IMR-90 (cell line): ENCODE measurements at regions not wholly inside any gene's neighbourhood (a gene's known extent, or its start where the extent isn't known, plus 50 kb on each side); places are given as distances from the start of the nearest gene placed in this dataset.

ENCODE experiments used
- ATAC-seq: fragments of 200-7000 bp; cut with Tn5 transposase; 2 replicates; pipeline ENCODE4 v1.9.1; 2020; ENCODE audit warnings: low read depth, mild to moderate bottlenecking, moderate library complexity
- BruUV-seq: library from RNA; stranded (reverse); fragments of 400-500 nt; replicated peaks from 2 replicates; lab custom pipeline; 2021; lab: Mats Ljungman, UMichigan
- CTCF ChIA-PET: fragments of 300-600 bp; formaldehyde crosslinking; extraction: SDS; loops from one replicate; lab custom pipeline; 2021; ENCODE audit warnings: antibody characterized with exemption; lab: Yijun Ruan, JAX
- POLR2A ChIA-PET: fragments of 300-600 bp; sonication (Branson Sonifier 250); formaldehyde crosslinking; loops from one replicate; lab custom pipeline; 2022; ENCODE audit warnings: antibody characterized with exemption; ENCODE audit not compliant: unreplicated experiment; lab: Charles Lee
- DNase-seq: peaks from one replicate; pipeline ENCODE4 v3.0.0; 2013
- H2AFZ ChIP-seq: replicated peaks from 2 replicates; pipeline ENCODE3; 2013; ENCODE audit warnings: low read length, mild to moderate bottlenecking; ENCODE audit not compliant: poor library complexity
- H2AK5ac ChIP-seq: 2 replicates; pipeline ENCODE4 v1.6.1; 2013; ENCODE audit warnings: low read depth, low read length, inconsistent platforms
- H2AK9ac ChIP-seq: replicated peaks from 2 replicates; pipeline ENCODE3; 2013; ENCODE audit warnings: mild to moderate bottlenecking, low read depth, low read length, moderate library complexity; ENCODE audit not compliant: poor library complexity
- H2BK120ac ChIP-seq: 2 replicates; pipeline ENCODE4 v1.6.1; 2013; ENCODE audit warnings: low read depth, low read length, inconsistent platforms
- H2BK15ac ChIP-seq: 3 replicates; pipeline ENCODE4 v1.6.1; 2013; ENCODE audit warnings: low read depth, low read length, inconsistent platforms
- H2BK20ac ChIP-seq: 2 replicates; pipeline ENCODE4 v1.6.1; 2013; ENCODE audit warnings: low read depth, mild to moderate bottlenecking, inconsistent platforms, low read length, moderate library complexity
- H2BK5ac ChIP-seq: 2 replicates; pipeline ENCODE4 v1.6.1; 2013; ENCODE audit warnings: mild to moderate bottlenecking, low read depth, low read length, inconsistent platforms; ENCODE audit not compliant: poor library complexity, severe bottlenecking
- H3K14ac ChIP-seq: replicated peaks from 2 replicates; pipeline ENCODE4 v1.6.1; 2013; ENCODE audit warnings: low read depth, low read length, inconsistent platforms
- H3K18ac ChIP-seq: 2 replicates; pipeline ENCODE4 v1.6.1; 2013; ENCODE audit warnings: low read depth, low read length, control low read depth
- H3K23ac ChIP-seq: 2 replicates; pipeline ENCODE4 v1.6.1; 2013; ENCODE audit warnings: low read depth, low read length, inconsistent platforms
- H3K27ac ChIP-seq: 2 replicates; pipeline ENCODE4 v1.5.1; 2013; ENCODE audit warnings: mild to moderate bottlenecking, control low read depth, low read length; ENCODE audit not compliant: insufficient read depth
- H3K27me3 ChIP-seq: 2 replicates; pipeline ENCODE4 v1.6.1; 2013; ENCODE audit warnings: low read length; ENCODE audit not compliant: control insufficient read depth, insufficient read depth
- H3K36me3 ChIP-seq: 2 replicates; pipeline ENCODE4 v1.6.1; 2013; ENCODE audit warnings: low read length, mixed read lengths; ENCODE audit not compliant: control insufficient read depth, insufficient read depth
- H3K4ac ChIP-seq: 2 replicates; pipeline ENCODE4 v1.6.1; 2013; ENCODE audit warnings: low read depth, low read length, inconsistent platforms
- H3K4me1 ChIP-seq: 2 replicates; pipeline ENCODE4 v1.6.1; 2013; ENCODE audit warnings: low read length, mixed read lengths; ENCODE audit not compliant: control insufficient read depth, insufficient read depth
- H3K4me2 ChIP-seq: 2 replicates; pipeline ENCODE4 v1.6.1; 2013; ENCODE audit warnings: low read depth, mild to moderate bottlenecking, control low read depth, low read length, moderate library complexity
- H3K4me3 ChIP-seq: 2 replicates; pipeline ENCODE4 v1.5.1; 2013; ENCODE audit warnings: low read depth, mild to moderate bottlenecking, control low read depth, low read length, moderate library complexity; ENCODE audit not compliant: insufficient read depth
- H3K56ac ChIP-seq: 2 replicates; pipeline ENCODE4 v1.6.1; 2013; ENCODE audit warnings: low read length, inconsistent platforms; ENCODE audit not compliant: insufficient read depth; ENCODE audit errors: extremely low read depth
- H3K79me1 ChIP-seq, 2 experiments: 2 replicates each; pipeline ENCODE4 v1.6.1; 2013; ENCODE audit warnings: low read length in 2 of 2, inconsistent platforms in 1 of 2, low read depth in 1 of 2
- H3K9ac ChIP-seq: 2 replicates; pipeline ENCODE4 v1.6.1; 2013; ENCODE audit warnings: low read depth, low read length, control low read depth
- H3K9me1 ChIP-seq: 2 replicates; pipeline ENCODE4 v1.6.1; 2013; ENCODE audit warnings: low read length, inconsistent platforms; ENCODE audit not compliant: insufficient read depth
- H3K9me3 ChIP-seq: 2 replicates; pipeline ENCODE4 v1.6.1; 2013; ENCODE audit warnings: low read length; ENCODE audit not compliant: control insufficient read depth, insufficient read depth
- H4K20me1 ChIP-seq: 2 replicates; pipeline ENCODE4 v1.6.1; 2013; ENCODE audit warnings: low read length, inconsistent platforms; ENCODE audit not compliant: insufficient read depth
- H4K5ac ChIP-seq: 2 replicates; pipeline ENCODE4 v1.6.1; 2013; ENCODE audit warnings: mild to moderate bottlenecking, low read depth, low read length, control low read depth
- H4K8ac ChIP-seq, 2 experiments: 2 replicates each; pipeline ENCODE4 v1.6.1; 2013; ENCODE audit warnings: low read depth in 2 of 2, low read length in 2 of 2, control low read depth in 1 of 2, inconsistent platforms in 1 of 2
- H4K91ac ChIP-seq: 2 replicates; pipeline ENCODE4 v1.6.1; 2013; ENCODE audit warnings: low read depth, low read length, inconsistent platforms; ENCODE audit not compliant: insufficient read depth
- BHLHE40 ChIP-seq: fragments of 150-350 bp; IDR thresholded peaks from 2 replicates; pipeline ENCODE4 v1.6.1; 2016; ENCODE audit warnings: mild to moderate bottlenecking, low read depth, low read length
- CEBPB ChIP-seq: IDR thresholded peaks from 2 replicates; pipeline ENCODE4 v1.6.1; 2012; ENCODE audit warnings: low read depth, low read length, improper control_type of control experiment
- CHD1 ChIP-seq: IDR thresholded peaks from 2 replicates; pipeline ENCODE4 v1.6.1; 2012; ENCODE audit warnings: low read depth, low read length, improper control_type of control experiment
- CTCF ChIP-seq: conservative IDR thresholded peaks from 2 replicates; pipeline ENCODE4 v1.5.1; 2012; ENCODE audit warnings: mild to moderate bottlenecking, low read depth, low read length, improper control_type of control experiment
- ELK1 ChIP-seq: fragments of 150-350 bp; IDR thresholded peaks from 2 replicates; pipeline ENCODE4 v1.6.1; 2016; ENCODE audit warnings: low read depth, mild to moderate bottlenecking, low read length, moderate library complexity, borderline replicate concordance
- FOS ChIP-seq: fragments of 150-350 bp; IDR thresholded peaks from 2 replicates; pipeline ENCODE4 v1.6.1; 2016; ENCODE audit warnings: low read depth, low read length
- MAFK ChIP-seq: IDR thresholded peaks from 2 replicates; pipeline ENCODE4 v1.6.1; 2012; ENCODE audit warnings: low read depth, low read length, improper control_type of control experiment
- MAZ ChIP-seq: IDR thresholded peaks from 2 replicates; pipeline ENCODE4 v1.6.1; 2012; ENCODE audit warnings: low read depth, mild to moderate bottlenecking, low read length, improper control_type of control experiment, moderate library complexity, borderline replicate concordance
- MXI1 ChIP-seq: IDR thresholded peaks from 2 replicates; pipeline ENCODE4 v1.6.1; 2012; ENCODE audit warnings: low read depth, mild to moderate bottlenecking, low read length, moderate library complexity, borderline replicate concordance
- NFE2L2 ChIP-seq: fragments of 150-350 bp; IDR thresholded peaks from 2 replicates; pipeline ENCODE4 v1.6.1; 2016; ENCODE audit warnings: low read depth, mild to moderate bottlenecking, low read length
- POLR2A ChIP-seq: IDR thresholded peaks from 2 replicates; pipeline ENCODE4 v1.6.1; 2012; ENCODE audit warnings: mild to moderate bottlenecking, low read depth, low read length
- RAD21 ChIP-seq: IDR thresholded peaks from 2 replicates; pipeline ENCODE4 v1.6.1; 2012; ENCODE audit warnings: low read length, improper control_type of control experiment
- RCOR1 ChIP-seq: IDR thresholded peaks from 2 replicates; pipeline ENCODE4 v1.6.1; 2012; ENCODE audit warnings: mild to moderate bottlenecking, low read length, improper control_type of control experiment; ENCODE audit not compliant: insufficient replicate concordance
- RFX5 ChIP-seq: IDR thresholded peaks from 2 replicates; pipeline ENCODE4 v1.8.0; 2012; ENCODE audit warnings: low read depth, mild to moderate bottlenecking, low read length, moderate library complexity
- SMC3 ChIP-seq: fragments of 150-350 bp; IDR thresholded peaks from 2 replicates; pipeline ENCODE4 v1.6.1; 2016; ENCODE audit warnings: low read depth, mild to moderate bottlenecking, antibody characterized with exemption, low read length, moderate library complexity
- USF2 ChIP-seq: fragments of 150-350 bp; IDR thresholded peaks from 2 replicates; pipeline ENCODE4 v1.6.1; 2017; ENCODE audit warnings: mild to moderate bottlenecking, antibody characterized with exemption, low read length, low read depth
- dilution Hi-C: fragments of 300-500 bp; cut with HindIII; formaldehyde crosslinking; loops from one replicate; pipeline ENCODE4 v1.14.3; 2018; ENCODE audit warnings: low sequenced_read_pairs; ENCODE audit not compliant: unreplicated experiment
- in situ Hi-C: fragments of 300-500 bp; cut with MboI; formaldehyde crosslinking; loops from 3 replicates; pipeline ENCODE4 v1.14.3; 2019; ENCODE audit warnings: low sequenced_read_pairs, inconsistent platforms, mixed read lengths
- intact Hi-C: fragments of 100-400 bp; cut with micrococcal nuclease; formaldehyde crosslinking; loops from 2 replicates; pipeline ENCODE4 v1.10.0; 2022

GRCh38 chr20:48262955-48263354 lies 477.7 kb upstream of the SULF2 start:
- H2BK5ac ChIP-seq, result no peak overlapping the region
- H3K4ac ChIP-seq, result no peak overlapping the region
- no peak overlapping the region for H2AK9ac ChIP-seq
- no TSS peak for BruUV-seq
- H3K79me1 ChIP-seq, result no peaks in the 10 kb centered on the region
- no peak overlapping the region for H2BK15ac ChIP-seq
- in situ Hi-C loops, result no loop called here
- H3K27me3 ChIP-seq, result peaks cover 1% of the 10 kb centered on the region; the same call in 1 of the 2 replicates
- H2AK5ac ChIP-seq, result no peak overlapping the region
- intact Hi-C loops, result no loop called here
- H3K23ac ChIP-seq, result no peak overlapping the region
- no peaks in the 10 kb centered on the region for H3K36me3 ChIP-seq
- no peak overlapping the region for H4K5ac ChIP-seq
- no peak overlapping the region for H3K18ac ChIP-seq
- DNase-seq (no peak), ATAC-seq (no peak)
- no peak overlapping the region for H3K9ac ChIP-seq
- no peak overlapping the region for H3K14ac ChIP-seq
- H3K27ac ChIP-seq, result no peak overlapping the region
- H3K9me1 ChIP-seq, result no peaks in the 10 kb centered on the region
- H3K56ac ChIP-seq, result no peak overlapping the region
- no peak overlapping the region for H2BK20ac ChIP-seq
- H2BK120ac ChIP-seq, result no peak overlapping the region
- H3K4me1 ChIP-seq, result no peaks in the 10 kb centered on the region
- ChIA-PET POLR2A (no interaction called here), CTCF (no interaction called here)
- H4K20me1 ChIP-seq, result no peaks in the 10 kb centered on the region
- H2AFZ ChIP-seq, result no peak overlapping the region
- no peak overlapping the region for H4K8ac ChIP-seq
- no peaks in the 10 kb centered on the region for H3K9me3 ChIP-seq
- dilution Hi-C loops, result no loop called here
- H3K4me2 ChIP-seq, result no peak overlapping the region
- TF ChIP-seq RAD21, result no peak
- TF ChIP-seq CTCF, result no peak
- no peak for TF ChIP-seq MXI1
- no peak for TF ChIP-seq CHD1
- no peak for TF ChIP-seq RCOR1
- TF ChIP-seq BHLHE40, result no peak
- no peak for TF ChIP-seq FOS
- no peak for TF ChIP-seq ELK1
- TF ChIP-seq CEBPB, result no peak
- no peak for TF ChIP-seq RFX5
- TF ChIP-seq SMC3, result no peak
- TF ChIP-seq MAZ, result no peak
- no peak for TF ChIP-seq USF2
- no peak for TF ChIP-seq MAFK
- no peak for TF ChIP-seq NFE2L2
- no peak for TF ChIP-seq POLR2A
- H4K91ac ChIP-seq, result no peak overlapping the region
- no peak overlapping the region for H3K4me3 ChIP-seq
